KMS-11 (cell line): ENCODE measurements at regions not wholly inside any gene's neighbourhood (a gene's known extent, or its start where the extent isn't known, plus 50 kb on each side); places are given as distances from the start of the nearest gene placed in this dataset.

Experiments used
- H2AFZ ChIP-seq: fragments of 200-600 bp; sonication (generic); 2 replicates; pipeline ENCODE4 v1.6.1; 2016; ENCODE audit warnings: antibody characterized with exemption, mixed run types, low read depth
- H3K27ac ChIP-seq: fragments of 200-600 bp; sonication (generic); 2 replicates; pipeline ENCODE4 v1.6.1; 2016; ENCODE audit warnings: mild to moderate bottlenecking, mixed run types
- H3K27me3 ChIP-seq: fragments of 200-600 bp; sonication (generic); 2 replicates; pipeline ENCODE4 v1.6.1; 2017; ENCODE audit warnings: mild to moderate bottlenecking, low read depth, mixed run types, moderate library complexity; ENCODE audit not compliant: insufficient read depth
- H3K36me3 ChIP-seq: fragments of 200-600 bp; sonication (generic); 2 replicates; pipeline ENCODE4 v1.6.1; 2017; ENCODE audit warnings: mild to moderate bottlenecking, mixed run types; ENCODE audit not compliant: insufficient read depth
- H3K4me1 ChIP-seq: fragments of 200-600 bp; sonication (generic); 2 replicates; pipeline ENCODE4 v1.6.1; 2016; ENCODE audit warnings: mild to moderate bottlenecking, low read depth, mixed run types; ENCODE audit not compliant: poor library complexity, severe bottlenecking
- H3K4me2 ChIP-seq: fragments of 200-600 bp; sonication (generic); 2 replicates; pipeline ENCODE4 v1.7.0; 2016; ENCODE audit warnings: mild to moderate bottlenecking, mixed run types
- H3K4me3 ChIP-seq: fragments of 200-600 bp; sonication (generic); IDR thresholded peaks from 2 replicates; pipeline ENCODE4 v1.6.1; 2017; ENCODE audit warnings: low read depth, low read length, mixed read lengths; ENCODE audit not compliant: insufficient read depth
- H3K79me2 ChIP-seq: fragments of 200-600 bp; sonication (generic); 2 replicates; pipeline ENCODE4 v1.6.1; 2016; ENCODE audit warnings: low read depth, mixed run types; ENCODE audit not compliant: insufficient read depth
- H3K9ac ChIP-seq: fragments of 200-600 bp; sonication (generic); 2 replicates; pipeline ENCODE4 v1.6.1; 2016; ENCODE audit warnings: mild to moderate bottlenecking, mixed run types
- H4K20me1 ChIP-seq: fragments of 200-600 bp; sonication (generic); 2 replicates; pipeline ENCODE4 v1.6.1; 2016; ENCODE audit warnings: mild to moderate bottlenecking, mixed run types; ENCODE audit not compliant: insufficient read depth
- TF ChIP-seq, protein P1 (sequence below): fragments of 200-600 bp; sonication (generic); conservative IDR thresholded peaks from 2 replicates; pipeline ENCODE4 v1.6.1; 2017; ENCODE audit warnings: low read depth, mild to moderate bottlenecking, antibody characterized with exemption, low read length, moderate library complexity, mixed read lengths

DNA sequence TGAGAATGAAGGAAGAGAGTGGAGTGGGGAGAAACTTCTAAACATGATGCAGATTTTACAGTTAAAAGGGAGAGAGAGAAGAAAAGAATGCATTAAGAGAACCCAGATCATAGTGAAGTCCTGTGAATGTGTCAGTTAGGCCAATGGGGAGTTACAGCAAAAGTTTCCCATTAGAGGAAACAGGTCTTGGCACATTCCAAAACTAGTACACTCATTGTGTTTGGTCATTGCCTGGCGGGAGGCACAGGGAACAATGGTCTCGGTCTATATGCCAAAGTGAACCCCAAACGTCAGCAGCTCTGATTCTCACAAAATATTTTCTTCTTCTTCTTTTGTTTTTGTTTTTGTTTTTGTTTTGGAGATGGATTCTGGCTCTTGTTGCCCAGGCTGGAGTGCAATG, 284.5 kb upstream of the CTSO start:
- no peaks in the 10 kb centered on the region for H4K20me1 ChIP-seq
- no peaks in the 10 kb centered on the region for H3K36me3 ChIP-seq
- H3K9ac ChIP-seq: no peak overlapping the region
- no peak overlapping the region for H2AFZ ChIP-seq
- no peaks in the 10 kb centered on the region for H3K27me3 ChIP-seq
- no peak overlapping the region for H3K4me3 ChIP-seq
- no peaks in the 10 kb centered on the region for H3K4me1 ChIP-seq
- no peak overlapping the region for H3K27ac ChIP-seq
- no peak overlapping the region for H3K4me2 ChIP-seq
- no peaks in the 10 kb centered on the region for H3K79me2 ChIP-seq
- TF ChIP-seq, protein P1, sequence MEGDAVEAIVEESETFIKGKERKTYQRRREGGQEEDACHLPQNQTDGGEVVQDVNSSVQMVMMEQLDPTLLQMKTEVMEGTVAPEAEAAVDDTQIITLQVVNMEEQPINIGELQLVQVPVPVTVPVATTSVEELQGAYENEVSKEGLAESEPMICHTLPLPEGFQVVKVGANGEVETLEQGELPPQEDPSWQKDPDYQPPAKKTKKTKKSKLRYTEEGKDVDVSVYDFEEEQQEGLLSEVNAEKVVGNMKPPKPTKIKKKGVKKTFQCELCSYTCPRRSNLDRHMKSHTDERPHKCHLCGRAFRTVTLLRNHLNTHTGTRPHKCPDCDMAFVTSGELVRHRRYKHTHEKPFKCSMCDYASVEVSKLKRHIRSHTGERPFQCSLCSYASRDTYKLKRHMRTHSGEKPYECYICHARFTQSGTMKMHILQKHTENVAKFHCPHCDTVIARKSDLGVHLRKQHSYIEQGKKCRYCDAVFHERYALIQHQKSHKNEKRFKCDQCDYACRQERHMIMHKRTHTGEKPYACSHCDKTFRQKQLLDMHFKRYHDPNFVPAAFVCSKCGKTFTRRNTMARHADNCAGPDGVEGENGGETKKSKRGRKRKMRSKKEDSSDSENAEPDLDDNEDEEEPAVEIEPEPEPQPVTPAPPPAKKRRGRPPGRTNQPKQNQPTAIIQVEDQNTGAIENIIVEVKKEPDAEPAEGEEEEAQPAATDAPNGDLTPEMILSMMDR: no peak

GRCh38 chr4:156237231-156237630, 283.6 kb upstream of the CTSO start:
- no peak overlapping the region for H3K4me3 ChIP-seq
- no peak overlapping the region for H3K9ac ChIP-seq
- H3K4me1 ChIP-seq: no peaks in the 10 kb centered on the region
- H3K27me3 ChIP-seq: no peaks in the 10 kb centered on the region
- TF ChIP-seq, protein P1: no peak
- no peaks in the 10 kb centered on the region for H4K20me1 ChIP-seq
- H2AFZ ChIP-seq: no peak overlapping the region
- no peak overlapping the region for H3K4me2 ChIP-seq
- H3K79me2 ChIP-seq: no peaks in the 10 kb centered on the region
- H3K27ac ChIP-seq: no peak overlapping the region
- no peaks in the 10 kb centered on the region for H3K36me3 ChIP-seq

DNA sequence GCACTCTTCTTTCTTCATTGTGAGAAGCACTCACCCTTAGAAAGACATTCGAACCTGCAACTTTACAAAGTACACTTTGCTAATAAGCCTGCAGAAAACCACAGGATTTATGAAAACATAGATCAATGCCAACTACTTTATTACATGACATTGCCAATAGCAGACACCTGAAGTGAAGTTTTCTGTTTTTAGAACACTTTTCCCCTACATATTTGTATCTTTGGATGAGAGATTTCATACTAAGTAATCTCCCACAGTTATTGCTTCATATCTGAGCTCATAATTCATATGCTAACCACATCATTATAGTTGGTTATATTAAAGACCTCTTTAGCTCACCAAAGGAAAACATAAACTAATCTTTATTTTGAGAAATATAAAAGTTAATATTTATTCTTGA, 276.5 kb upstream of the CTSO start:
- no peaks in the 10 kb centered on the region for H4K20me1 ChIP-seq
- H3K79me2 ChIP-seq: no peaks in the 10 kb centered on the region
- H3K4me2 ChIP-seq: no peak overlapping the region
- H3K4me1 ChIP-seq: no peaks in the 10 kb centered on the region
- H2AFZ ChIP-seq: no peak overlapping the region
- no peaks in the 10 kb centered on the region for H3K27me3 ChIP-seq
- no peak overlapping the region for H3K9ac ChIP-seq
- no peak overlapping the region for H3K27ac ChIP-seq
- TF ChIP-seq, protein P1: no peak
- no peaks in the 10 kb centered on the region for H3K36me3 ChIP-seq
- no peak overlapping the region for H3K4me3 ChIP-seq

DNA sequence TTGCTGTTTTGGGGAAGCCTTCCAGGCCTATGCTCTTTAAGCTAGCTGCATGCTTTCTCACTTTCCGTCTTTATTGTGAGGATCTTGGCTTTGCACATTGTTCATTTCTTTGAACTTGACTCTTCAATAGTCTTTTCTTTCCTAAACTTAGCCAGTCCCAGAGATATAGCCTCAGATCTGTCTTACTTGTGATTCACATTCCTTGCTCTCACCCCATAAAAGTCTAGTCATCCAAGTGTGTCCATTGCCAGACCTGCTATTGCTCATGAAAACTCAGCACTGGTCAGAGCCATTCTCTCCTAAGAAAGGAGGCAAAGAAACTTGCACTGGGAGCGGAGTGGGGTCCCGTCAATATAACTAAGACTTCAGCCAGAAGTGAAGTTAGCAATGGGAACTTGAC, 275.0 kb upstream of the CTSO start:
- Histone ChIP-seq H3K4me1 (no peaks in the 10 kb centered on the region), H3K36me3 (no peaks in the 10 kb centered on the region), H3K79me2 (no peaks in the 10 kb centered on the region), H3K27me3 (no peaks in the 10 kb centered on the region), H3K4me2 (no peak overlapping the region), H3K27ac (no peak overlapping the region), H4K20me1 (no peaks in the 10 kb centered on the region), H3K4me3 (no peak overlapping the region), H2AFZ (no peak overlapping the region), H3K9ac (no peak overlapping the region)
- TF ChIP-seq, protein P1: no peak

- no peaks in the 10 kb centered on the region for H3K36me3 ChIP-seq
- H3K79me2 ChIP-seq: no peaks in the 10 kb centered on the region
- no peaks in the 10 kb centered on the region for H3K27me3 ChIP-seq
- no peak overlapping the region for H3K4me3 ChIP-seq
- H3K27ac ChIP-seq: no peak overlapping the region
- H3K9ac ChIP-seq: no peak overlapping the region
- TF ChIP-seq, protein P1: no peak
- H3K4me1 ChIP-seq: no peaks in the 10 kb centered on the region
- no peak overlapping the region for H3K4me2 ChIP-seq
- H4K20me1 ChIP-seq: no peaks in the 10 kb centered on the region
- no peak overlapping the region for H2AFZ ChIP-seq
Measured at GRCh38 chr4:156227321-156227720, 273.7 kb upstream of the CTSO start.
